GDM1 (cell line): ENCODE measurements at regions not wholly inside any gene's neighbourhood (a gene's known extent, or its start where the extent isn't known, plus 50 kb on each side); places are given as distances from the start of the nearest gene placed in this dataset.
A peak's percentile ranks its signal among the peaks of the same experiment; 100 is the strongest.

Source experiments
- DNase-seq: peaks from one replicate; lab custom pipeline; 2025; lab: John Stamatoyannopoulos, UW

- DNase-seq: no peak
Observed at GRCh38 chr1:198472997-198473396, 67.5 kb downstream of the ATP6V1G3 start.

GRCh38 chr1:198472119-198472518 lies 68.4 kb downstream of the ATP6V1G3 start:
- no peak for DNase-seq

GRCh38 chr1:198467907-198468306 lies 72.6 kb downstream of the ATP6V1G3 start:
- no peak for DNase-seq

- no peak for DNase-seq
Observed at GRCh38 chr1:198467342-198467741, 73.1 kb downstream of the ATP6V1G3 start.

GRCh38 chr1:198465201-198466144 lies 75.0 kb downstream of the ATP6V1G3 start:
- DNase-seq: peak; percentile 11

GRCh38 chr1:198463709-198464108 lies 76.8 kb downstream of the ATP6V1G3 start:
- no peak for DNase-seq

- no peak for DNase-seq
Observed at GRCh38 chr1:198462365-198463019, 78.0 kb downstream of the ATP6V1G3 start.

- no peak for DNase-seq
Observed at GRCh38 chr1:198455966-198456365, 84.5 kb downstream of the ATP6V1G3 start.

GRCh38 chr1:198449727-198450433 lies 90.6 kb downstream of the ATP6V1G3 start:
- no peak for DNase-seq

GRCh38 chr1:198449261-198449660 lies 91.2 kb downstream of the ATP6V1G3 start:
- no peak for DNase-seq

- DNase-seq: no peak
Observed at GRCh38 chr1:198447468-198447867, 93.0 kb downstream of the ATP6V1G3 start.

- no peak for DNase-seq
Observed at GRCh38 chr1:198445872-198446271, 94.6 kb downstream of the ATP6V1G3 start.

GRCh38 chr1:198444792-198445191 lies 95.7 kb downstream of the ATP6V1G3 start:
- no peak for DNase-seq

GRCh38 chr1:198443365-198444233 lies 96.9 kb downstream of the ATP6V1G3 start:
- DNase-seq: no peak

GRCh38 chr1:198440842-198441241 lies 99.6 kb downstream of the ATP6V1G3 start:
- no peak for DNase-seq

- DNase-seq: no peak
Observed at GRCh38 chr1:198437332-198437731, 103.1 kb downstream of the ATP6V1G3 start.

GRCh38 chr1:198436276-198436675 lies 104.2 kb downstream of the ATP6V1G3 start:
- DNase-seq: no peak

GRCh38 chr1:198435056-198435455 lies 105.4 kb downstream of the ATP6V1G3 start:
- no peak for DNase-seq

- no peak for DNase-seq
Observed at GRCh38 chr1:198424441-198424840, 116.0 kb downstream of the ATP6V1G3 start.

GRCh38 chr1:198423673-198424072 lies 116.8 kb downstream of the ATP6V1G3 start:
- no peak for DNase-seq

GRCh38 chr1:198417039-198417438 lies 123.4 kb downstream of the ATP6V1G3 start:
- no peak for DNase-seq

GRCh38 chr1:198416296-198416695 lies 124.2 kb downstream of the ATP6V1G3 start:
- no peak for DNase-seq
